ENCODE measurements at regions not wholly inside any gene's neighbourhood (a gene's known extent, or its start where the extent isn't known, plus 50 kb on each side); places are given as distances from the start of the nearest gene placed in this dataset.

DNA sequence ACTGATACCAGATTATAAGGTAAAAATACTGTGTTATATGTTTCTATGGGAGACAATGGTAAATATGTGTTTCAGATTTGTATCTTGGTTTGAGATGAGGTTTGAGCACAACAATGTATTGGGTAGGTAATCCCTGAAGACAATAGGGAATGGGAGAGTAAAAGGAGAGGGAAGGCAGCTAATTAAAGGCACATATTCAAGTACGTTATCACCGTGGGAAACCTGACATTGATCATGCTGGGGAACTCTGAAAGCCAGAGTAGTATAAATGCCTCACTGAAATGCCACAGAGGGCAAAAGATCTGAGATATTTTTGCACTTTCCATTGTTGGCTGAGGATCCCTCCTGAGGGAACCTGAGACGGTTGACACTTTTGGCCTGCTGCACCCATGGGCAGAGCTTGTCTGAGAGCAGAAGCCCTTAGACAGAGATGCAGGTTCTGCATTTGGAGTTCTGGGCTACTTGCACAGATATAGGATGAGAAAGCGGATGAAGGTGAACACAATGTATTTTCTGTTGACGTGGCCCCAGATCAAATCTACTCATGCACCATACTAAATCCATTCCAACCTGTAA is 506.7 kb downstream of the PCDH18 start:
- TF ChIP-seq, protein P1, sequence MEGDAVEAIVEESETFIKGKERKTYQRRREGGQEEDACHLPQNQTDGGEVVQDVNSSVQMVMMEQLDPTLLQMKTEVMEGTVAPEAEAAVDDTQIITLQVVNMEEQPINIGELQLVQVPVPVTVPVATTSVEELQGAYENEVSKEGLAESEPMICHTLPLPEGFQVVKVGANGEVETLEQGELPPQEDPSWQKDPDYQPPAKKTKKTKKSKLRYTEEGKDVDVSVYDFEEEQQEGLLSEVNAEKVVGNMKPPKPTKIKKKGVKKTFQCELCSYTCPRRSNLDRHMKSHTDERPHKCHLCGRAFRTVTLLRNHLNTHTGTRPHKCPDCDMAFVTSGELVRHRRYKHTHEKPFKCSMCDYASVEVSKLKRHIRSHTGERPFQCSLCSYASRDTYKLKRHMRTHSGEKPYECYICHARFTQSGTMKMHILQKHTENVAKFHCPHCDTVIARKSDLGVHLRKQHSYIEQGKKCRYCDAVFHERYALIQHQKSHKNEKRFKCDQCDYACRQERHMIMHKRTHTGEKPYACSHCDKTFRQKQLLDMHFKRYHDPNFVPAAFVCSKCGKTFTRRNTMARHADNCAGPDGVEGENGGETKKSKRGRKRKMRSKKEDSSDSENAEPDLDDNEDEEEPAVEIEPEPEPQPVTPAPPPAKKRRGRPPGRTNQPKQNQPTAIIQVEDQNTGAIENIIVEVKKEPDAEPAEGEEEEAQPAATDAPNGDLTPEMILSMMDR (IDR thresholded peaks at IDR 0.05): no peak
- TF ChIP-seq POLR2A (IDR thresholded peaks at IDR 0.05): no peak
